GM10266 (cell line): ENCODE measurements at regions not wholly inside any gene's neighbourhood (a gene's known extent, or its start where the extent isn't known, plus 50 kb on each side); places are given as distances from the start of the nearest gene placed in this dataset.

Experiments used
- DNase-seq: peaks from one replicate; pipeline ENCODE4 v3.0.0; 2012; ENCODE audit errors: extremely low spot score
- CTCF ChIP-seq: IDR thresholded peaks from 2 replicates; pipeline ENCODE4 v1.5.1; 2012; ENCODE audit warnings: mild to moderate bottlenecking, low read depth; ENCODE audit not compliant: control insufficient read depth, insufficient read depth; ENCODE audit errors: missing control alignments

- DNase-seq: no peak
- TF ChIP-seq CTCF: no peak
These were observed 67.2 kb upstream of the TSLP start for GRCh38 chr5:111004291-111004690.

- DNase-seq: no peak
- TF ChIP-seq CTCF: no peak
These were observed 60.7 kb upstream of the TSLP start for GRCh38 chr5:111010783-111011182.

- DNase-seq: no peak
These were observed 58.5 kb upstream of the TSLP start for GRCh38 chr5:111013011-111013410.

GRCh38 chr5:111016801-111017200 lies 54.7 kb upstream of the TSLP start:
- no peak for DNase-seq
- TF ChIP-seq CTCF: no peak

More at GRCh38 chr5:111013011-111013410, 58.5 kb upstream of the TSLP start:
- no peak for TF ChIP-seq CTCF

GRCh38 chr5:111017731-111018130 lies 53.8 kb upstream of the TSLP start:
- no peak for DNase-seq
- TF ChIP-seq CTCF: no peak
